Gastroesophageal sphincter (tissue), 3 donors: ENCODE measurements at regions not wholly inside any gene's neighbourhood (a gene's known extent, or its start where the extent isn't known, plus 50 kb on each side); places are given as distances from the start of the nearest gene placed in this dataset.

Source experiments
- CTCF ChIP-seq, 4 experiments: fragments of 200-600 bp in 2 of 4; fragments of 450-650 bp in 2 of 4; sonication (generic) in 1 of 4; IDR thresholded peaks; one replicate each; pipeline ENCODE4 v1.5.1; 2017 to 2019; ENCODE audit warnings: antibody characterized with exemption in 4 of 4, mild to moderate bottlenecking in 2 of 4, moderate library complexity in 2 of 4
- POLR2A ChIP-seq, 2 donors: fragments of 450-650 bp; IDR thresholded peaks; one replicate each; pipeline ENCODE4 v1.6.1; 2017; ENCODE audit warnings: antibody characterized with exemption in 2 of 2, mild to moderate bottlenecking in 2 of 2, moderate library complexity in 1 of 2

DNA sequence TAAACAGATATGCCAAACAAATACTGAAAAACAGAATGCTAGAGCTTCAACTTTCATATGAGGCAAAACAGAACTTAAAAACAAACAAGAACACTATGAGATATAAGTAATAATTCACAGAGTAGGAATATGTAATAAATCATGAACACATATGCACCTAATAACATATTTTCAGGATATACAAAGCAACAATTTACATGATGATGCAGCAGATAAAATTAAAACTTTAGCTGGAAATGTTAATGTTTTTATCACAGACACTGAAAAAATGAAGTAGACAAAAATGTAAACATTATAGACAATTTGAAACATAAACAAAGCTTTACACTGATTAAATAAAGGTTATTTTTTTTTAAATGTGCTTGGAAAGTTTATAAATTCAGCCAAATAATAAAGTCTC, 443.1 kb upstream of the NFIA start:
- TF ChIP-seq CTCF (IDR thresholded peaks at IDR 0.05) (no peak), POLR2A (IDR thresholded peaks at IDR 0.05) (no peak)
